ENCODE measurements at regions not wholly inside any gene's neighbourhood (a gene's known extent, or its start where the extent isn't known, plus 50 kb on each side); places are given as distances from the start of the nearest gene placed in this dataset.
"Not testable (repeated sequence)": the region's sequence is repeated elsewhere in the genome, so short reads cannot be mapped to it uniquely, and the experiment has no call there.

GRCh38 chr7:97234494-97234893, 117.0 kb downstream of the SDHAF3 start:
- not testable (repeated sequence) for H3K27me3 ChIP-seq (ENCODE audit: control insufficient read depth, insufficient read depth, low read length); H3K4me3 ChIP-seq (ENCODE audit: low read depth, low read length); H3K36me3 ChIP-seq (ENCODE audit: control insufficient read depth, insufficient read depth, low read length); DNase-seq (ENCODE audit: low read depth)

GRCh38 chr7:97246317-97246716, 128.8 kb downstream of the SDHAF3 start:
- no peak overlapping the region for H3K4me3 ChIP-seq (ENCODE audit: low read depth, low read length)
- no peaks in the 10 kb centered on the region for H3K36me3 ChIP-seq (ENCODE audit: control insufficient read depth, insufficient read depth, low read length)
- no peaks in the 10 kb centered on the region for H3K27me3 ChIP-seq (ENCODE audit: control insufficient read depth, insufficient read depth, low read length)
- DNase-seq (ENCODE audit: low read depth): no peak
- TF ChIP-seq CTCF (IDR thresholded peaks at IDR 0.05; ENCODE audit: insufficient read depth, low read length, poor library complexity, severe bottlenecking): no peak

GRCh38 chr7:97258187-97258586, 140.7 kb downstream of the SDHAF3 start:
- not testable (repeated sequence) for H3K36me3 ChIP-seq (ENCODE audit: control insufficient read depth, insufficient read depth, low read length); H3K4me3 ChIP-seq (ENCODE audit: low read depth, low read length); DNase-seq (ENCODE audit: low read depth); H3K27me3 ChIP-seq (ENCODE audit: control insufficient read depth, insufficient read depth, low read length)

- H3K36me3 ChIP-seq (ENCODE audit: control insufficient read depth, insufficient read depth, low read length): no peaks in the 10 kb centered on the region
- no peak for DNase-seq (ENCODE audit: low read depth)
- no peak for TF ChIP-seq CTCF (IDR thresholded peaks at IDR 0.05; ENCODE audit: insufficient read depth, low read length, poor library complexity, severe bottlenecking)
- no peak overlapping the region for H3K4me3 ChIP-seq (ENCODE audit: low read depth, low read length)
- H3K27me3 ChIP-seq (ENCODE audit: control insufficient read depth, insufficient read depth, low read length): no peaks in the 10 kb centered on the region
Measured at GRCh38 chr7:97269741-97270140, 152.2 kb downstream of the SDHAF3 start.

- Histone ChIP-seq H3K36me3 (ENCODE audit: control insufficient read depth, insufficient read depth, low read length) (no peaks in the 10 kb centered on the region), H3K4me3 (ENCODE audit: low read depth, low read length) (no peak overlapping the region), H3K27me3 (ENCODE audit: control insufficient read depth, insufficient read depth, low read length) (no peaks in the 10 kb centered on the region)
- DNase-seq (ENCODE audit: low read depth): no peak
- TF ChIP-seq CTCF (IDR thresholded peaks at IDR 0.05; ENCODE audit: insufficient read depth, low read length, poor library complexity, severe bottlenecking): no peak
Measured at GRCh38 chr7:97270280-97270679, 152.8 kb downstream of the SDHAF3 start.

GRCh38 chr7:97271619-97272018, 154.1 kb downstream of the SDHAF3 start:
- H3K27me3 ChIP-seq (ENCODE audit: control insufficient read depth, insufficient read depth, low read length): no peaks in the 10 kb centered on the region
- no peaks in the 10 kb centered on the region for H3K36me3 ChIP-seq (ENCODE audit: control insufficient read depth, insufficient read depth, low read length)
- no peak for TF ChIP-seq CTCF (IDR thresholded peaks at IDR 0.05; ENCODE audit: insufficient read depth, low read length, poor library complexity, severe bottlenecking)
- H3K4me3 ChIP-seq (ENCODE audit: low read depth, low read length): no peak overlapping the region
- DNase-seq (ENCODE audit: low read depth): no peak

GRCh38 chr7:97272237-97272975, 154.9 kb downstream of the SDHAF3 start:
- no peak for DNase-seq (ENCODE audit: low read depth)
- no peaks in the 10 kb centered on the region for H3K36me3 ChIP-seq (ENCODE audit: control insufficient read depth, insufficient read depth, low read length)
- H3K4me3 ChIP-seq (ENCODE audit: low read depth, low read length): no peak overlapping the region
- H3K27me3 ChIP-seq (ENCODE audit: control insufficient read depth, insufficient read depth, low read length): no peaks in the 10 kb centered on the region
- no peak for TF ChIP-seq CTCF (IDR thresholded peaks at IDR 0.05; ENCODE audit: insufficient read depth, low read length, poor library complexity, severe bottlenecking)
